DOHH2 (cell line): ENCODE measurements at regions not wholly inside any gene's neighbourhood (a gene's known extent, or its start where the extent isn't known, plus 50 kb on each side); places are given as distances from the start of the nearest gene placed in this dataset.

Experiments
- EZH2phosphoT487 ChIP-seq: fragments of 200-600 bp; sonication (generic); IDR thresholded peaks from 2 replicates; pipeline ENCODE4 v1.6.1; 2017; ENCODE audit warnings: borderline replicate concordance, mild to moderate bottlenecking, antibody characterized with exemption, low read length, moderate library complexity, mixed read lengths
- TF ChIP-seq, protein P1 (sequence below): fragments of 200-600 bp; sonication (generic); IDR thresholded peaks from one replicate; pipeline ENCODE4 v1.5.1; 2014; ENCODE audit warnings: antibody characterized with exemption, mild to moderate bottlenecking, low read depth, low read length; ENCODE audit not compliant: poor library complexity, severe bottlenecking

DNA sequence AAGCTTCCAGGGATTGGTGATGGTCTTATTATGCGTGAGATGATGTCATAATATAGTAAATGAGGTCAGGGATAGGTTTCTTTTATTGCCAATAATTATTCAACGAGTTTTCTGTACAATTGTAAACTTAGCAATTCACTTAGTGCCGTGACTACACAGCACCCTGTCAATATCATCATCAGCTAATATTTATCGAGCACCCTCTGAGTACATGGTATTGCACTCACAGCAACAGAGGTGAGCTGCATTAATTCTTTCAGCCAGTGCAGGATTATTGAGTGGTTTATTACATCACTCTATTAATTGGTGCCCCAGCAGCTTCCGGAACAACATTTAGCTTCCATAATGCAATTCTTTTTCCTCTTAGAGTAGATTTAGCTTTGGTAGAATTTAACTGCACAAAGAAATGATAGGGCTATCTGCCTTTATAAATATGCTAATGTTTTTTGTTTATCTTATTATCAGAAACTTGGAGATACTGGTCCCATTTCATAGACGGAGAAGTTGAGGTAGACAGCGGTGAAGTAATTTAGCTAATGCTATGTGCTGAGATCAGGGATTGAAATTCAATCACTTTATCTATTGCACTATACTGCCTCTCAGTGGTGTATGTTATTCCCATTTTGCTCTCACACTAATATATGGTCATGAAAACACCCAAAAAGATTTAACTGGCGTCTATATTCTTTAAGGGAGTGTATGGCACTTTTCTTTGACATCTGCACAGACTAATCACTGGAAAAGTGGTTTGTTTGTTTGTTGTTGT lies 726.1 kb upstream of the WWC1 start:
- TF ChIP-seq, protein P1, sequence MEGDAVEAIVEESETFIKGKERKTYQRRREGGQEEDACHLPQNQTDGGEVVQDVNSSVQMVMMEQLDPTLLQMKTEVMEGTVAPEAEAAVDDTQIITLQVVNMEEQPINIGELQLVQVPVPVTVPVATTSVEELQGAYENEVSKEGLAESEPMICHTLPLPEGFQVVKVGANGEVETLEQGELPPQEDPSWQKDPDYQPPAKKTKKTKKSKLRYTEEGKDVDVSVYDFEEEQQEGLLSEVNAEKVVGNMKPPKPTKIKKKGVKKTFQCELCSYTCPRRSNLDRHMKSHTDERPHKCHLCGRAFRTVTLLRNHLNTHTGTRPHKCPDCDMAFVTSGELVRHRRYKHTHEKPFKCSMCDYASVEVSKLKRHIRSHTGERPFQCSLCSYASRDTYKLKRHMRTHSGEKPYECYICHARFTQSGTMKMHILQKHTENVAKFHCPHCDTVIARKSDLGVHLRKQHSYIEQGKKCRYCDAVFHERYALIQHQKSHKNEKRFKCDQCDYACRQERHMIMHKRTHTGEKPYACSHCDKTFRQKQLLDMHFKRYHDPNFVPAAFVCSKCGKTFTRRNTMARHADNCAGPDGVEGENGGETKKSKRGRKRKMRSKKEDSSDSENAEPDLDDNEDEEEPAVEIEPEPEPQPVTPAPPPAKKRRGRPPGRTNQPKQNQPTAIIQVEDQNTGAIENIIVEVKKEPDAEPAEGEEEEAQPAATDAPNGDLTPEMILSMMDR: no peak
- TF ChIP-seq EZH2phosphoT487: no peak
